Stimulated activated CD4-positive, alpha-beta T cell treated with anti-CD3 and anti-CD28 coated beads, Interleukin-4, amount 100 ng/mL, for 24 hours (primary cell): ENCODE measurements at regions not wholly inside any gene's neighbourhood (a gene's known extent, or its start where the extent isn't known, plus 50 kb on each side); places are given as distances from the start of the nearest gene placed in this dataset.
A peak's percentile ranks its signal among the peaks of the same experiment; 100 is the strongest.
"Not testable (repeated sequence)": the region's sequence is repeated elsewhere in the genome, so short reads cannot be mapped to it uniquely, and the experiment has no call there.

Source experiments
- DNase-seq: peaks from one replicate; pipeline ENCODE4 v3.0.0-alpha.2; 2020

DNA sequence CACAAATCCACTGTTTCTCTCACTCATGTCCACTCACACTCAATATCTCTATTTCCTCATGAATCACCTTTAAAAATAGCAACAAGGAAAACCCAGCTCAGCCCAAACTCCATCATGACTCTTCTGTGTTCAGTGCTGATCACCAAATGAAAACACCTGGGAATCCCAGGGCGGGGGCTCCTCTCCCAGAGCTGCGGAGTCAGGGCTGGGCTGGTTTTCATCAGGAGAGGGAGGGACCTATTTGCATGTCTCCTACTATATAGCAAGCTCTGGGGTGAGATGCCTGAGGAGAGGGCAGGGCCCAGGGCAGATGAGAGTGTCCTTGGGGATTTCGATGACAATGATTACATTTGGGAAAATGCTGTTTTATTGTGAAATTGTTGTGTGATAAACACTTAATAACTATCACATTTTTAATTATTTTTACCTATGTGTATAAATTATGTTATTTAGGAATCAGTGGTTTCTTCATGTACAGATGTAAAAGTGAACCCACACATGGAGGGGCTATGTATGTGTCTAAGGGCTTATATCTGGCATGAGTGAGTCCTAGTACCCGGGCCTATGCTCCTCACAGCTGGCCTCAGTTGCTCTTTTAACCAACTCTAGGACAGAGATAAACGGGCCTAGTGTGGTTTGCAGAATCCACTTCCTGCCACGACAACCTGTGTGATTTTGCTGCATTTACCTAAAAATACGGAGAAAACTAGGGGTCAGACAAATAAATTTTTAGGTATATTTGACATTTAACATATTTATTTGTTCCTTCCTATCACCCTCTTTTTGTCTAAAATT lies 1131.9 kb downstream of the TMEM121 start:
- DNase-seq: not testable (repeated sequence)

DNA sequence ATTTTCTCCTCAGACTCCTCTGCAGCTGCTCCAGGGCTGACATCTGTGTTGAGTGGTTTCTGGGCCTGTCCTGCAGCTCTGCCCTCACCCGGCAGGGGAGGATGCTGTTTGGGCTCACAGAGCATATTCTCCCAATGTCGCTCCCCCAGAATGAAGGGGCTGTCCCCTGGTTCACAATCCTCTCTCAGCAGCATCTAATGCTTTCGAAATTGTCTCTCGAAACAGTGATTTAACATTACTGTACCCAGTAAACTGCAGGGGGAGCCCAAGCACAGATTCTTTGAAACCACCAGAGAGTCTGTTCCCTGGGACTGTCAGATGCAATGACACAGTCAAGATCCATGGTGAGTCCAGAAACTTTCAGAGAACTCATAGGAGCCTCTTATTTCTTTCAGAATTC lies 1135.2 kb downstream of the TMEM121 start:
- DNase-seq: peak; percentile 60

GRCh38 chr14:106662936-106663550 lies 1136.7 kb downstream of the TMEM121 start:
- no peak for DNase-seq

DNA sequence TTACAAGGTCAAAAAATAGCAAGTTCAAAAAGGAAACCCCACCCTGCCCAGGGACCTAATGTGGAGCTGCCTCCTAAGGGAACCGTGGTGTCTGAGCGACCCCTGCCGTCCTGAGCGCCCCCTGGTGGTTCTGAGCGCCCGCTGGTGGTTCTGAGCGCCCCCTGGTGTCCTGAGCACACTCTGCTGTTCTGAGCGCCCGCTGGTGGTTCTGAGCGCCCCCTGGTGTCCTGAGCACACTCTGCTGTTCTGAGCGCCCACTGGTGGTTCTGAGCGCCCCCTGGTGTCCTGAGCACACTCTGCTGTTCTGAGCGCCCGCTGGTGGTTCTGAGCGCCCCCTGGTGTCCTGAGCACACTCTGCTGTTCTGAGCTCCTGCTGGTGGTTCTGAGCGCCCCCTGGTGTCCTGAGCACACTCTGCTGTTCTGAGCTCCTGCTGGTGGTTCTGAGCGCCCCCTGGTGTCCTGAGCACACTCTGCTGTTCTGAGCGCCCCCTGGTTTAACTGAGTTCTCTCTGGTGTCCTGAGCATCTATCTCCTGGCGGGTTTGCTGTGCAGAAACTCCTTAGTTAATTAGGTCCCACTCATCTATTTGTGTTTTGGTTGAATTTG lies 1137.5 kb downstream of the TMEM121 start:
- peak; percentile 69 for DNase-seq

DNA sequence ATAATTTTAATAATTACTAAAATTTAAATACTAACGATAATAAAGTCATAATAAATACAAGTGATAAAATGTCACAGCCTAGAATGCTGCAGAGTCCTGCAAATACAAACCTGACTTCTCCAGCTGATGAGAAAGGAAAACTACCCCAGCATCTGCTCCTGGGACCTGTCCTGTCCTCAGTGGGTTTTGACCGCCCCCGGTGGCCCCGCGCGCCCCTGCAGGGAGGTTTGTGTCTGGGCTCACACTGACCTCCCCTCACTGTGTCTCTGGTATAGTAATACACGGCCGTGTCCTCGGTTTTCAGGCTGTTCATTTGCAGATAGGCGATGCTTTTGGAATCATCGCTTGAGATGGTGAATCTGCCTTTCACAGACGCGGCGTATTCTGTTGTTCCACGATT lies 1139.4 kb downstream of the TMEM121 start:
- peak; percentile 21 for DNase-seq

DNA sequence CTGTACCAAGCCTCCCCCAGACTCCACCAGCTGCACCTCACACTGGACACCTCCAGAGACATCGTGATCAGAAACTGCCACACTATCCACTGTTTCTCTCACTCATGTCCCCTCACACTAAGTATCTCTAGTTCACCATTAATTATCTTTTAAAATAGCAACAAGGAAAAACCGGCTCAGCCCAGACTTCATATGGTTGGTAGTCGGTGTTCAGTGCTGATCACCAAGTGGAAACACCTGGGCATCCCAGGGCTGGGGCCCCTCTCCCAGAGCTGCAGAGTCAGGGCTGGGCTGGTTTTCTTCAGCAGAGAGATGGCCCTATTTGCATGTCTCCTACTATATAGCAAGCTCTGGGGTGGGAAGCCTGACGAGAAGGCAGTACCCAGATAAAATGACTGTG lies 1140.0 kb downstream of the TMEM121 start:
- DNase-seq: no peak

DNA sequence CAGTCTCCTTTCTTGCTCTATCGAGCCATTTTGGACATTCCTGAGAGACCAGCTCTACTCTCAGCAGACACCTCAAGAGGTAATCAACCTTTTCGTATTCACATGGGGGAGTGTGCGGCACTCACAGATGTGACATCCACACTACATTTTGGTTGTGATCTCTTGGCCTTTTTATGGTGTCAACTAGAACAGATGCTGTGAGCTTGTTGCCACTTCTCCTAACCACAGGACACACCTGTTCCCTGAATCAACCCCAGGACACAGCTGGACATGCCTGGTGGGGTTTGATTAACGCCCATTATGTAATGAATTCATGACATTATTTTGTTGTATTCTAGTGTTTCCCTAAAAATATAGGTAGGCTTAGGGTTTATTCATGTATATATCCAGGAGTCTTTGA lies 1143.6 kb downstream of the TMEM121 start:
- no peak for DNase-seq

- DNase-seq: not testable (repeated sequence)
Measured at GRCh38 chr14:106674093-106674492, 1147.7 kb downstream of the TMEM121 start.

GRCh38 chr14:106674509-106675125 lies 1148.2 kb downstream of the TMEM121 start:
- not testable (repeated sequence) for DNase-seq

DNA sequence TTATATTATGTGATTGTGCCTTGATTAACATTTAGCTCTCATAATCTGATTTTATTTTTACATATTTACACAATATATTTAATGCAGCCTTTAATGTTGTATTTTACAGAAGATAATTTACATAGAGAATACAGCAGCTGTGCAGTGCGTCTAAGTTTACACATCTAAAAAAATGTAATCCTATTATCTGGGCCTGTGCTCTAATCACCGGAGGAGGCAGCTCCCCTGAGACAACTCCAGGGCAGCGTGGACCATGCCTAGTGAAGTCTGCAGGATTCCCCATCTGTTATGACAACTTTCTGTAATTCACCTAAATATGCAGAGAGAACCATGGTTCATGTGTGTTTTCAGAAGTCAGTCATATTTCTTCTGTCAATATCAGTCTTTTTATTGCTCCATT lies 1149.3 kb downstream of the TMEM121 start:
- not testable (repeated sequence) for DNase-seq

DNA sequence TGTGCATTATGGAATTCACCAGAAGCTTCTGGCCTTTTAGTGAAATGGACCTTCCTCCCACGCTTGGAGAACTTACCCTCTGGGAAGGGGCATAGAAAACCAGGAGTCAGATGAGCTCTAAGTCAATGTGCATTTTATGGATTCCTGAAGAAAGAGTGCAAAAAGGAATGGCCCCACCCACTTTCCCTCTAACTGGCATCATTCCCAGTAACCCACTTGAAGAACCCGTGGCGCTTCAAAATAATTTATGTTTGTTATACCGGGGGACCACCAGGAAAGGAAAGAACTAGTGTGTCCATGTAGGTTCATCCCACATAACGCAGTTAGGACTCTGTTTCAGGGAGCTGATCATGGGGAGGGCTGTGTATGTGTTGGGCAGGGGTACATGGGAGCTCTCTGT lies 1153.4 kb downstream of the TMEM121 start:
- no peak for DNase-seq

GRCh38 chr14:106681161-106681560 lies 1154.8 kb downstream of the TMEM121 start:
- DNase-seq: no peak

GRCh38 chr14:106681568-106681967 lies 1155.2 kb downstream of the TMEM121 start:
- no peak for DNase-seq

DNA sequence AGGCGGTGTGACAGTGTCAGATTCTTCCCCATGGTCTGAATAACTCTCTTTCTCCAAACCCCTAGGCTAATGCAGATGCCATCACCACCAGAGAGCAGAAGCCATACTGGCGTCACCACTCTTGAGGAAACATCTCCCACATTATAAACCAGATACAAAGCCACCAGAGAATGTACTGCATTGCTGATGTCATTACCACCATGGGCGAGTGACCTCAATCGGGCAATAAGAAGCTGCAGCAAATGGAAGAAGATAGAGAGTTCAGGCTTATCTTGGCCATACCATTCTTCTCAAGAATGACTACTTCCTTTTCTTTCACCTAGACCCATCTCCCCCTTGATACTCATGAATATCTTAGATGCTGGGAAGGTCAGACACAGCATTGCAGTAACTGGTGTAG lies 1157.2 kb downstream of the TMEM121 start:
- DNase-seq: no peak

DNA sequence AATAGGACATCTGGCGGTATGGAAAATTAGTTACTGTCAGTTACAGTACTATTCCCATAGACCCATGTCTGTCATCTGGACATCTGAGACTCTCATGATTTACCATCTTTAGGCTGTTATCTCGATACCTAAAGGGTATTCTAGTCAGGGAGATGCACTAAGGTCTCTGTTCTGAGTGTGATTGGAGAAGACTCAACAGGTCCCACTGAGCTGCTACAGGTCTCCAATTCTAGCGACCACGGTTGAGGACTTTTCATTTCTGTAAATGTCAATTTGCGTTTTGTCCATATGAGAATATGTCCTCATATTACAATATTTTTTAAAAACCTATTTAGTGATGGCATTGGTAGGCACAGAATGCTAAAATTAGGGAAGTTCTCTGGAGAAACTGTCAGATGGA lies 1160.2 kb downstream of the TMEM121 start:
- no peak for DNase-seq

DNA sequence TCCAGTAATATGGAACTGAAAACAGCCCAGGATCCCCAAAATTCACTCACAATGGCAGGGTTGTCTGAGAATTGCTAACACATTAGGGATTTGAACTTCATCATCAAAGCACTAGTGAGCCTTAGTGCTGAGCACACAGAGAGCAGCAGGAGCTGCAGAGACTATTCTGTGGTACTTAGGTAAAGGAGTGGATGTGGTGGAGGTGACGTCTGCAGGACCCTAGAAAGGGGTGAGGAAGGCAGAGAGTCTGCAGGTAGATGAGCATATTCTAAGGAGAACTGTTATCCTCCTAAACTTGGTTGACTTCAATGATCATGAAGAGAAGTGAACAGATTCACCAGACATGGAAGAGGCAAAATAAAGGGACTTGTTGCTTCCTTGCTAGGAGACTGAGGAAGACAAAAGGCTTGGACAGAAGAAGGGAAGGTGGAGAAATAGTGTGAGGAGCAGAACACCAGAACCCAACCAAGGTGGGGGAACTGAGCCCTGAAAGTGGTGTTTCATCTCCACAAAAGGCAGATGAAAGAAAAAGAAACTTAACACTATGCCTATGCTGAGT lies 1164.0 kb downstream of the TMEM121 start:
- DNase-seq: no peak

- DNase-seq: peak; percentile 73
Measured at GRCh38 chr14:106691601-106692291, 1165.4 kb downstream of the TMEM121 start.

- peak; percentile 73 for DNase-seq
Measured at GRCh38 chr14:106694638-106695393, 1168.4 kb downstream of the TMEM121 start.

DNA sequence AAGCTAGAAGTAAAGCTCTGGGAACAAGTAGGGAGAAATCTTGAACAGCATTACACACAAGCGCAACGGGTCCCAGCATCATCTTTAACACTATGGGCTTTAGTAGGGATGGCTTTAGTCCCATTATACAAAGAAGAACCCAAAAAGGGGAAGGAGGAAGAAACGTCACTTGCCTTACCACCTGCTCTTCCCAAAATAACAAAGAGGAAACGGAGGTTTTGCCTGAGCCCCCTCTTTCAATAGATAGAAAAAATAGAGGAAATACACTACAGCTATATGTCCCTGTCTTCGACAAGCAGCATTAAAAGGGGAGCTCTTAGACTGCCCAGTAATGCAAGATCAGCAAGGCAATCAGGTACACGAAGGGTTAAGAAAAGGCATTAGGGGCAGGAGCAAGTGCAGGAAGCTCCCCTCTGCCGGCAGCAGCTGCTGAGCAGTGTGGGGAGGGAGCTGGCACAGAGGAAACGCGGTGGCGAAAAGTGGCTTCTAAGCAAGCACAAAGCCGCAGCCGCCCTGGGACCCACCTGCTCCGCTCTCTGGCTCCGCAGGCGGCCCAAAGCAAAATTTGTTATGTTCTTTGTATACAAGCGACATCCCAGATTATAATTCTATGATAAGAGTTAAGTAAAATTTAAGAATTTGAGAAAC lies 1172.4 kb downstream of the TMEM121 start:
- not testable (repeated sequence) for DNase-seq

DNA sequence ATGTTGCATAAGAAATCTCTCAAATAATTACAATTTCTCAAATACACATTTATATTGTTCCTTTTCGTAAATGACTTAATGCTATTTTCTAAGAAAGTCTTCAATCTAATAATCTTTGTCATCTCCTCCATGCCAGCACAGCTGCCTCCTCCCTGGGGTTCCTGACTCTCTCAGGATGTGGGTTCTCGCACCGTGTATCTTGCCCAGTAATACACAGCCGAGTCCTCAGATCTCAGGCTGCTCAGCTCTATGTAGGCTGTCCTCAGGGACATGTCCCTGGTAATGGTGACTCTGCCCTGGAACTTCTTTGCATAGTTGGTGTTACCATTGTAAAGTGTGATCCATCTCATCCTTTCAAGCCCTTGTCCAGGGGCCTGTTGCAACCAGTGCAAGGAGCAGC lies 1177.3 kb downstream of the TMEM121 start:
- not testable (repeated sequence) for DNase-seq

DNA sequence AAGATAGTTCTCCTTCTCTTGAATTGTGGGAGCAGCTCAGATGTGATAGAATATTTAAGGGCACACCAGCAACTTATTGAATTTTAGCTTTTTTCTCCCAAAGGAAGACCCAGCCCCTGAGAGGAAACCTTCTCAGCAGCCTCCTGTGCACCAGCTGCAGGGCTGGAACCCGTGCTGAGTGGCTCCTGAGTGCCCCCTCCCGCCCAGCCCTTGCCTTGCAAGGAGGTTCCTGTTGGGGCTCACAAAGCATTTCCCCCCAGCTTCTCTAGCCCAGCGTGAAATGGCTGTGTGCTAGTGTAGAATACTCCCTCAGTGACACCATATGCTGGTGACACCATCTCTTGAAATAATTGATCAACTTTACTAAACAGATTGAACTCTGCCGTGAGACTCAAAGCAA lies 1180.1 kb downstream of the TMEM121 start:
- DNase-seq: not testable (repeated sequence)
